Left cardiac atrium (tissue), 4 donors: ENCODE measurements at regions not wholly inside any gene's neighbourhood (a gene's known extent, or its start where the extent isn't known, plus 50 kb on each side); places are given as distances from the start of the nearest gene placed in this dataset.

Source experiments
- ATAC-seq, 2 donors: fragments of 200-7000 bp; cut with Tn5 transposase; one replicate each; pipeline ENCODE4 v1.9.1; 2020; ENCODE audit warnings: mild to moderate bottlenecking in 2 of 2, moderate library complexity in 2 of 2
- DNase-seq: peaks from one replicate; pipeline ENCODE4 v3.0.0-alpha.2; 2020
- intact Hi-C, 2 donors: fragments of 100-400 bp; cut with DNase I; formaldehyde crosslinking; loops; one replicate each; pipeline versions ENCODE4 v1.14.1 to v1.15.1; 2022 to 2023
- donor health status: DM: no; HTN: yes; CAD: no.
- donor health status: DM: no; HTN: yes; CAD: no; lungs with severe emphysema.
- donor health status: DM: yes; HTN: yes; CAD: no.
- donor health status: Dilated cardiomyopathy.

DNA sequence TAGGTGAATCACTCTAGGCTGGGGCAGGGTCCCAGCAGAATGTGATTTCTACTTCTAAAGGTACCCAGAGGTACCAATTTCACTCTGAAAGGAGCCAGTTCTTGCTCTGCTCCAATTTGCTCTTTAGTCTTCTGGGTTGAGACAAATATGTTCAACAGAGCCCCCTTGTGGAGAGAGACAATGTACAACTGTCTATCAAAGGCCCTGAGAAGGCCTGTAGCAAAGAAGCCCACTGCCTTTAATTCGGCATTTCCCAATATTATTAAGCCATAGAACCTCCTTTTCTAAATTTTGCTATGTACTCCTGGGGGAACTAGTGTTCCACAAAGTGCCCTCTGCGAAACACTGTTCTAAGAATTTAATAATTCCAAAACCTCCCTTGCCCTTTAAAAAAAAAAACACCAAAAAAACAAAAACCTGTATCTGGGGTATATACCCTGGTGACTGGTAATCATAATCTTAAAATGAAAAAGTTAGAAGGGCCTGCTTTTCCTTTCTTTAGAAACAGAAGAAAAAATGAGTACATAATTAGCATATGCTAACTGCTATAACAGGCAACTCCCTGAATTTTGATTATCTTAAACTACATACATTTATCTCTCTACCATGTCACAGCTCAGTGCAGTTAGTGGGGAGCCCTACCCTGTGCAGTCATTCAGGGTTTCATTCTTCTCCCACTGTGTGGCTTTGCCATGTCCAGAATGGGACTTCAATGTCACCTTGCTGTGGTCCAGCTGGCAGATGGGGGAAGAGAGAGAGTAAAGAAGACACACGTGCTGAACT lies 160.9 kb upstream of the BMPER start:
- intact Hi-C loops = loop anchor here in 1 of 2 donors (10.0 kb wide), 1 partner anchor 280 kb away; no protein-coding TSS in a partner anchor
- ATAC-seq (peak in 1 of 2 donors; percentile 41), DNase-seq (no peak)

DNA sequence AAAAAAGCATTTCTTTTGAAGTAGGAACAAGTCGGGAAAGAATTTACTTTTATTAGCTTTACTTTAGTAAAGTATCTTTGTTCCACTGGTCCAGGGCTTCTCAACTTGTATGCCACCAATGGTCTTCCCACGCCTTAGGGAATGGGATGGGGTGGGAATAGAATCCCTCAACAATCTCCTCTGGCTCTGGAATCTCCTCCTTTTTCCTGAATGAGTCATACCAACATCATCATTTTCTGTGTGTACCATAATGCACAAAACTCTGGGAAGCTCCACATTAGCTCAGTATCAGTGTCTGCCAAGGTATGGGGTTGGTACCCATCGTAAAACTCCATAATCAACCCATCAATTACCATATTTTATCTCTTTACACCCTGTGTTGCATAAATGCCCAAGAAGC lies 159.4 kb upstream of the BMPER start:
- ATAC-seq (no peak), DNase-seq (no peak)
- intact Hi-C loops = loop anchor here in 1 of 2 donors (10.0 kb wide), 1 partner anchor 281 kb away; no protein-coding TSS in a partner anchor

DNA sequence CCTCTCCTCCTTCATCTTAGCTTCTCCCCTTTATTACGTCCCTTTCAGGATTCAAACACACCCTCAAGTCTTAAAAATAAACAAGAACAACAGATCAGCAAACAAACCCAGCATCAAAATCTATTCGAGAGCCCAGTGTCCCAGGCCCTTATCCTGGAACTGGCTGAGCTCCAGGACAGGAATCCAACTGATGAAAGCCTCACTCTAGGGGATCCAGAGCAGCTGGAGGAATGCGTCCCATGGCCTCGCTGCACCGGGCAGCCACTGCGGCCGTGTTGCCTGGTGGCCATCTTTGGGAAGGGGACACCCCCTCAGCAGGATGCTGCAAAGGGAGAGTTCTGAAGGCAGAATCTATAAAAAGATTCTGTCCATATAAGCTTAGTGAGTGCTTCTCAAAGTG lies 156.5 kb upstream of the BMPER start:
- ATAC-seq = peak; percentile 51 to 70
- peak; percentile 46 for DNase-seq
- intact Hi-C loops = loop anchor here in 1 of 2 donors (10.0 kb wide), 1 partner anchor 284 kb away; no protein-coding TSS in a partner anchor

DNA sequence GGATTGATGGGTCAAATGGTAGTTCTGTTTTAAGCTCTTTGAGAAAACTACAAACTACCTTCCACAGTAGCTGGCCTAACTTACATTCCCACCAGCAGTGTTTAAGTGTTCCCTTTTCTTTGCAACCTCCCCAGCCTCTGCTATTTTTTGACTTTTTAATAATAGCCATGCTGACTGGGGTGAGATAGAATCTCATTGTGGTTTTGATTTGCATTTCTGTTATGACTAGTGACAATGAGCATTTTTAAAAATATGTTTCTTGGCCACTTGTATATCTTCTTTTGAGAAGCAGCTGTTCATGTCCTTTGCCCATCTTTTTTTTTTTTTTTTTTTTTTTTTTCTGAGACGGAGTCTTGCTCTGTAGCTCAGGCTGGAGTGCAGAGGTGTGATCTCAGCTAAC lies 155.2 kb upstream of the BMPER start:
- ATAC-seq (no peak), DNase-seq (no peak)
- intact Hi-C loops = no loop called here

DNA sequence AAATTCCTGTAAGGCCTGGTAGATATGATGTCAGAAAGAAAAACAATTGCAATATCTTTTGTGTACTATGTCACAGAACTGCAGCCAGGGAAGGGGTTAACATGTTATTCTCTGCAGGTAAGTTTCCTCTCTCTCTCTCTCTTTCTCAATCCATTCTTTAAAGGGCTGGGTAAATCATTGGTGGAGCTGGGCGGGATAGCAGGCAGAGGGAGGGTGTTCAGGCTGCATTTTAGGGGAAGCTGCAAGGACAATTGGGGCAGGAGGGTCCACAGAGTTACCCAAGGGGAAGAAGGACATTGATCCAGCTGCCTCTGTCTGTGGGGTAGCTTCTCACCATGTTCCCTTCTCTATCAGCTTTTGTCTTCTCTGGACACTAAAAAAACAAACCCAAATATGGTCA lies 153.9 kb upstream of the BMPER start:
- intact Hi-C loops = no loop called here
- DNase-seq = no peak

DNA sequence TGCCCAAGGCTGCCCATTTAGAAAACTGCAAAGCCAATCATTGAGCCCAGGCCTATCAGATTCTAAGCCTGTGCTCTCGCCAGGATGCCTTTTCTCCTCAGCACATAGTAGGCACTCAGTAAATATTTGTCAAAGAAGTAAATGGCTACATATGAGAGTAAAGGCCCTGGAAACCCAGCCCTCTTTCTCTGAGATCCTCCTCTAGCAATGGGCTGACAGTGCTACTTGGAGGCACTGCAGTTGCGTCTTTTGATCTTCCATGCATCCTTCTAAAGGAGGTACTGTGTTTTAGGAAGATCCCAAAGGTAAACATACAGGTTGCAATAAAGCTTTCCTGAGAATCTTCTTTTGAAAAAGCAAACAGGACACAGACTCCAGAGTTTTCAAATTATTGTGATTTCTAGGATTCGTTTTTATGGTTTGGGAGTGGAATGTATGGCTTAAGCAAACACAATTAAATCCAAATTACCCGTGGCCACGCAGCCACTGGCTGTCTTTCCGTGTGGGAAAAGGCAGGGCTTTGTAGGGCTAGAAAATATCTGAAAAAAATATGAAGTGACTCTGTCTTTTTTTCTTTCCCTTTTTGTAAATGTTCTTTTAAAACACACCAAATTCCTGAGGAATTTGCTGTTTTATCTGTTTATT lies 151.3 kb upstream of the BMPER start:
- intact Hi-C loops = no loop called here
- ATAC-seq (no peak), DNase-seq (no peak)

More for the DNA sequence above, 153.9 kb upstream of the BMPER start:
- ATAC-seq = no peak

DNA sequence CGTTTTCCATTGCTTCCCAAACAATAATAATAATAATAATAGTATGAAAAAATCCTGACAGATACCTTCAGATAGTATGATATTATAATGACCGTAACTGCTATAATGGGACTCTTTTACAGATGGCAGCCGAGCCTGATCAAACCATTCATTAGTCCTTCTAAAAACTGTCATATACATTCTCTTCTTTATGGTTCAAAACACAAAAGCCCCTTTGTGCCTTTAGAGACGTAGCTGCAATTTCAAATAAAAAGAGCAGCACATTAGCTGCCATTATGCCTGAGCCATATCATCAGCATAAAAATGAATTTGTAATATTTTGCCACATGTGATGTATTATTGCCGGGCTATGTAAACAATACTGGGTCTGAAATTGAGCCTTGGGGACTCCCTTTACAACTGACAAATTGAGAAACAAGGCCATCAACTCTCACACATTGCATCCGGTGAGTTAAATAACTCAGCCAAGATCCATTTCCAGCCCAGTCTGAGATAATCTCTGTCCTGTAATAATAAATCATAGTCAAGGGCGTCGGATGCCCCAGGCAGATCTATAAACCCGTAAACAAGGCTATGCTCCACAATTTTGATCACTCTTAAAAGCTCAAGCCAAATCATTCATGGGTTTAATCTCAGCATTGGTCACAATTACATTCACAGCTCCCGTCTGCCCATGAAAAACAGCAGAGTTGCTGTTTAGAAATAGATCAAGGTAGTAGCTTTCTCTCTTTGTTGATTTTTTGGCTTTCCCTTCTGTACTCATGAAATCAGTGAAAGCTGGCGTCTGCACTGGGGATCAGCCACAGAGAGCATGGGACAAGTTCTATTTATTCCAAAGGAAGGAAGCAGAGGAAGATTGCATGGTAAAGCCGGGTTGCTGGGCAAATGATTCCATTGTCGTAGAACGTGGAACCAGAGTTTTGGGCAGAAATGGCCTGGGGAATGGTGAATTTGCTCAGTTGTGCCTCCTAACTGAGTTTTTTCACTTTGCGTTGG lies 150.1 kb upstream of the BMPER start:
- intact Hi-C loops = loop anchor here (5.0 kb wide), 1 partner anchor 137 kb away; no protein-coding TSS in a partner anchor
- DNase-seq (no peak), ATAC-seq (peak in 1 of 2 donors; percentile 25)

DNA sequence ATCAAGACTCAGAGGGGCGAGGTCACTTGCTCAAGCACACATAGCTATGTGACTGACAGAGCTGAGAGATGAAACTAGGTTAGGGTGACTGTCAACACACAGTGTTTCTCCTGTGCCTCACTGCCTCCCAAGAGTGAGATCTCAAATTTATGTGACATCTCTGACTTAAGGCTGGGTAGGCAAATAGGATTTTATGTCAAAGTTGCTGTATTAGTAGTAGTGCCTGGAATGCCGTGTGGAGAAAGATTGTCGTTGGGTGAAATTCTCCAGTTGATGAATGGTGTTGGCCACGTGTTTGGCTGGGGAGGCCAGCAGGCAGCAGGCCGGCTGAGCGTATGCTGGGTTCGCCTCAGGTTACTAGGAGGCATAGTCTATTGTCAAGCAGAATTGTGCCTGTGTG lies 148.3 kb upstream of the BMPER start:
- no peak for DNase-seq
- ATAC-seq = peak; percentile 17 to 69
- intact Hi-C loops = loop anchor here (5.0 kb wide), 1 partner anchor 135 kb away; no protein-coding TSS in a partner anchor

DNA sequence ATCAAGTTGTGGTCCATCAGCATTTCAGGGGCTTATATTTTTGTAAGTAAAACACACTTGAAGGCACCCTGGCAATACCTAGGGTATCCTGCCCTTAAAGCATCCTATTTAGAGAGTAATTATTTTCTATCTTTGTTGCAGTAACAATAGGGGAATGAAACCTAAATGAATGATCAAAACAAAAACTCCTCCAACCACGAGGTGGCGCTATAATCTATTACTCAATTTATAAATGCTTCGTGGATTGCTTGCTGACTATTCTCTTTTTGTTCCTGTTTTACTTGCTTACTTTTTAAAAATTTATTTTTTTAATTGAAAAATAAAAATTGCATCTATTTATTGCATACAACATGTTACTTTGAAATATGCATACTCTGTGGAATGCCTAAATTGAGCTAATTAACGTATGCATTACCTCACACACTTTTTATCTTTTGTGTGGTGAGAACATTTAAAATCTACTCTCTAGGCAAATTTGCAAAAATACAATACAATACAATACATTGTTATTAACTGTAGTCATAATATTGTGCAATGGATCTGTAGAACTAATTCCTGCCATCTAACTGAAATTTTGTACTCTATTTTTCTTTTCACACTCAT lies 147.7 kb upstream of the BMPER start:
- DNase-seq (no peak), ATAC-seq (no peak)
- intact Hi-C loops = loop anchor here (5.0 kb wide), 1 partner anchor 135 kb away; no protein-coding TSS in a partner anchor

DNA sequence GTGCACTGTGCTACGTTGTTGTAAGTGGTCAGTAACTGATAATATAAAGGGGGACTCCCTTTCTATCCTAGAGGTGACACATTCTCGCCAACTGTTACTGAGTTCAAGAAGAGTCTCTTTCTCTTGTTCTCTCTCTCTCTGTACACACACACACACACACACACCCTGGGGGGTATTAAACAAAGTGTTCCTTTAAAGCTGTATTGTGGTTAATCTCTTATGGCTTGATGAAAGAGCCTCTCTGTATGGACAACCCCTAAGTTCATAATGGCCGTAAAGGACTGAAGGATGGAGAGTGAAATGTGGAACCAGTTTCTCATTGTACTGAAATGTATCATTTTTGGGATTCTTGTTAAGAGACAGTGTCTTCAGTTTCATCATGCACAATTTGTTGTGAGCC lies 145.2 kb upstream of the BMPER start:
- intact Hi-C loops = no loop called here
- DNase-seq (no peak), ATAC-seq (no peak)

DNA sequence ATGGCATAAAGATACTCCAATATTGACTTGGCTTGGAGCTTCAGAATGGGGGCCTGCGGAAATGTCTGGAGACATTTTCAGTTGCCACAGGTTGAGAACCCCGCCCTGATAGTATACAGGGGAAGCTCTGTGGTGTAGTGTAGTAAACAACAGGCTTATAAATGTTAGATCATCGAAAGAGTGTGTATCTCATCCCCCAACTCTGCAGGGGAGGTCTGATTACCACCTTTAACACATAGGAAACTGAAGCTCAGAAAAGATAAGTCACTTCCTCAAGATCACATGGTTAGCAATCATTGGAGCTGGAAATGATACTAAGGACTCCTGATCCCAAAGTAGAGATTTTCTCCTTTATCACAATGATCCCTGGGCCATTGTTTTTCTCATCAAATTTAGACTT lies 144.5 kb upstream of the BMPER start:
- intact Hi-C loops = no loop called here
- no peak for DNase-seq
- no peak for ATAC-seq

DNA sequence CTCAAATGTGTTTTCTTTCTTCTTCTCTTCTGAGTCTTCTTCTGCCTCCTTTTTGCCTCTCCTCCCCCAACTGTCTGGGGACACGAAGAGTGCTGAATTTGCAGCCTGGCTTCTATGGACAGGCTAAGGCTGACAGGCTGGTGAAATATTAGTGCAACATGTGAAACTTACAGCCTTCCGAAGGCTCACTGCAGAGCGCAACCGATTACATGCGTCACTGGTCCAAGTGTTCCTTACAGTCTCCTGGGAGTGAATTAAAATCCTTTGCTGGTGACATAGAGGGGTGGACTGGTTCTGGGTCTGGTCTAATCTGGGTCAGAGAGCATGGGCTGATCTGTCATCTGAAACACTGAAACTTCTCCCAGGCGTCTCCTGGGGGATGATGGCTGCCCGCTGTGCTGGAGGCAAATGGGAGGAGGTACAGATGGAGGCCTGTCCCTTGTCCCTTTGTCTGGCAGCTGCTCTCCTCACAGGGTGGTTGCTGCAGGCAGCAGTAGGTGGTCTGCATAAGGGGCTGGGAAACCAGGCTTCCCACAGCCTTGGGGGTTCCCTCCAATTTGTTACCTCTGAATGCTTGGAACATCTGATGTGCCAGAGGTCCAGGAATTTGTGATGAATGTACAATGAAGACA lies 143.8 kb upstream of the BMPER start:
- intact Hi-C loops = no loop called here
- DNase-seq = no peak
- ATAC-seq = peak in 1 of 2 donors; percentile 81

DNA sequence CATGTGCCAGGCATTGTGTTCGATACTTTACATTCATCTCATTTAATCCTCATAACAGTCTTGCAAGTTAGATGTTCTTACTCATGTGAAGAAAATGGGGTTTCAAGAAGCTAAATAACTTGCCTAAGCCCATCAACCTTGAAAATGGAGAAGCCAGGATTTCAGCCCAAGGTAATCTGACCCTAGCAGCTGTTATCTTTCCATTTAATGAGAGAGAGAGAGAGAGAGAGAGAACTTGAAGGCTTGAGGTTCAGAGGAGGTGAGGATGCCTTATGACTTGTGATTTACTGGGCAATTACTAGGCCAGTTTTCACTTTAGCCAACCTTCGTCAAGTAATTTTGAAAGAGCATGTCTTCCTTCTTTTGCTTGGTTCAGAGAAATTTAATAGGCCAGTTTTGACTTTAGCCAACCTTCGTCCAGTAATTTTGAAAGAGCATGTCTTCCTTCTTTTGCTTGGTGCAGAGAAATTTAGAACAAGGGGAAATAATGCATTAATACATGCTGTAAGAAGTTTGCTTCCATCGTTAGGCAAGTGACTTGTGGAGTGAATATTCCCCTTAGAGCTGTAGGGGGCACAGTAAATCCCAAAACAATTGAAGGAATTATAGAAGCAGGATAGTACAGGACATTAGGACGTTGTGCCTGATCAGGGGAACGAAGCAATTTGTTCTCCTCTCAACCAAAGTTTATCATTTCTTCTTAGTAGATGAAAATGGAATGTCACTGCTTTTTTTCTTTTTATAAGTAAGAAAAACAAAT lies 143.0 kb upstream of the BMPER start:
- intact Hi-C loops = no loop called here
- no peak for DNase-seq
- ATAC-seq = peak in 1 of 2 donors; percentile 15

DNA sequence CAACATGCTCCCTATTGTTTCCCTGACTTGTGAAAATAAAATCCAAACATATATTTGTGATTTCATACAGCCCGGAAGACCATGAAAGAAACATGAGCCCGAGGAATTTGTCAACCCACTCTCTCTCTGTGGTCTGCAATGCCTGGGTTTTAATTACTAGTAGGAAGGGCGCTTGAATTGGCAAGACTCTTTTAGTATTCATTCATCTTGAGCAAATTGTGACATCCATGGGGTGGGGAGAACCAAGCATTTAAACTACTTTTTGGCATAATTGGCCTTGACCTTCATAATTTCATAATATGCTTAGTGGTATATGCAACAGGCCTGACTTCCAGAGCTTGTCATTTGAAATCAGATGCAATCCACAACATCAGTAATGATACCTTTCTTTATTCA lies 142.4 kb upstream of the BMPER start:
- intact Hi-C loops = no loop called here
- ATAC-seq (no peak), DNase-seq (no peak)

DNA sequence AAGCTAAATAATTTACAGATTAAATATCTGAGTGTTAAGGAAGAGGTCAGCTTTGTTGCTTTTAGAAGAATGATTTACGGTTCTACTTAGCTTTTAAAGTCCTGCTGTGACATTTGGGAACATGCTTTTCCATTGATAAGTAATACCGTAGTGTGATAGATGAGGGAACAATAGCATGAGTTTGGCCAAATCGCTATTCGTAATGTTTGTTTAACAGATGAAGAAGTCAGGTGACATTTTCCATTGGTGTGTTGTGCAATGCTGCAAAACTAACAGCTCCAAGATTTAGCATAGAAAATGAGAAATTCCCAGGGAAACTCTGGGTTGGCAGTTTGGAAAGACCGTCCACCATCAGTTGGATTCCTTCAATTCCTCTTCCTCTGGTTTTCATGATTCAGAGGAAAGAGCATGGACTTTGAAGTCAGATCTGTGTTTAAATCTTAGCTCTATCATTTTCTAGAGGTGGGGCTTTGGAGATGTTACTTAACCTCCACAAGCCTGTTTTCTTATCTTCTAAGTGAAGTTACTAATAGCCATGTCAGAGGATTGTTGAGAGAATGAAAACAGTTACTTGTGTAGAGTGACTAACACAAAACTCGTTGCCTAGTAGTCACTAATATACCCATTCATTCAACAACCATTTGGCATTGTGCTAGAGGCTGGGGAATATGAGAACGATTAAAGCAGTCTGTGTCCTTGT lies 140.4 kb upstream of the BMPER start:
- DNase-seq (no peak), ATAC-seq (peak in 1 of 2 donors; percentile 67)
- intact Hi-C loops = no loop called here

DNA sequence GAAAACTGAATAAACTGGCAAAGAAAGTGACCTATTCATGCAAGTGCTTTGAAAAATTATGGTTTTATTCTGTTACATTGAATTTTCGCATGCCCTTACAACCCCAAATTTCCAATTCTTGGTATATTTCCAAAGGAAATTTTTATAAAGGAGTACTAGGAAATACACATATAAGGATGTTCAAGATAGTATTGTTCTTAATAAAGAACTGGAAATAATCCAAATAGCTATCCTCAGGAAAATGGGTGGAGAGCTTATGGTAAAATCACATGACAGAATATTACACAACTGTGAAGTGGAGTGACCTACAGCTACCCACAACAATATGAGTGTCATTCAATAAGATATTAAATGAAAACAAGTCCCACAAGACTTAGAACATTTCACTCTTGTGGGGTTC lies 138.9 kb upstream of the BMPER start:
- intact Hi-C loops = no loop called here

DNA sequence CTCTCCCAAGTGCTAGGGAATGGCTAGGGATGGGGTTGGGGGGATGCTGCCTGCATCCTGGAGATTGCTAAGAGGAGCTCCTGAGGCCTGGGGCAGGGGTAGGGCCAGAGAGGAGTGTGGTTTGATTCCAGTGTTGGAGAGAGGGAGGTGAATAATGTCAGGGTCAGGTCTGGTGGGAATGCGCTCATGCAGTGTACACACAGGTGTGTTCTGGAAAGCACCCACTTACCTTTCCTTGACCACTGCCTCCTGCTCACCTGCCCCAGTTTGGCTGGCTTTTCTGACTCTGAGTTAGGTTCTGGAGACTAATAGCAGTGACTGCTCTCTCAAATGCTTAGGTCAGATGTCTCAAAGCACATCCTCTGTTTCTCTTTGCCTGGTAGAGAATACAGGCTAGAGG lies 135.4 kb upstream of the BMPER start:
- ATAC-seq (no peak), DNase-seq (no peak)
- intact Hi-C loops = no loop called here

More for the DNA sequence above, 138.9 kb upstream of the BMPER start:
- no peak for DNase-seq
- ATAC-seq = no peak
